ENCODE measurements at regions not wholly inside any gene's neighbourhood (a gene's known extent, or its start where the extent isn't known, plus 50 kb on each side); places are given as distances from the start of the nearest gene placed in this dataset.

DNA sequence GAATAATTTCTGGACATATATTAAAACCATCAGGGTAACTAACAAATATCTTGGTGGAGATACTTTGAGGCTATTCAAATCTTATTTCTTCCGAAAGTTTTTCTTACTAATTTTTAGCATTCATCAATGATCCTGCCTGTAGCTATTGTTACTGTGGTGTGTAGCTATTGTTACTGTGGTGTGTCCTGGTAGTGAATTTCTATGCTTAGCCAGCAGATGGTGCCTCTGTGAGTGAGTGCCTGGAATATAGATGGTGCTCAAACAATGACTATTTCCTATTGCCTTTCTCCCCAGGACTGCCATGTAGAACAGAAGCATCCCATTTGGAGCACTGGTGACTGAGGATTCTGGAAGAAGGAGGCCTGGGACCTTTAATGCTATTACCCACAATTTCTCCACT lies 245.7 kb downstream of the CCSER2 start:
- no peak for TF ChIP-seq BHLHE40 (IDR thresholded peaks at IDR 0.05; ENCODE audit: low read depth, low read length)
- TF ChIP-seq, protein P1, sequence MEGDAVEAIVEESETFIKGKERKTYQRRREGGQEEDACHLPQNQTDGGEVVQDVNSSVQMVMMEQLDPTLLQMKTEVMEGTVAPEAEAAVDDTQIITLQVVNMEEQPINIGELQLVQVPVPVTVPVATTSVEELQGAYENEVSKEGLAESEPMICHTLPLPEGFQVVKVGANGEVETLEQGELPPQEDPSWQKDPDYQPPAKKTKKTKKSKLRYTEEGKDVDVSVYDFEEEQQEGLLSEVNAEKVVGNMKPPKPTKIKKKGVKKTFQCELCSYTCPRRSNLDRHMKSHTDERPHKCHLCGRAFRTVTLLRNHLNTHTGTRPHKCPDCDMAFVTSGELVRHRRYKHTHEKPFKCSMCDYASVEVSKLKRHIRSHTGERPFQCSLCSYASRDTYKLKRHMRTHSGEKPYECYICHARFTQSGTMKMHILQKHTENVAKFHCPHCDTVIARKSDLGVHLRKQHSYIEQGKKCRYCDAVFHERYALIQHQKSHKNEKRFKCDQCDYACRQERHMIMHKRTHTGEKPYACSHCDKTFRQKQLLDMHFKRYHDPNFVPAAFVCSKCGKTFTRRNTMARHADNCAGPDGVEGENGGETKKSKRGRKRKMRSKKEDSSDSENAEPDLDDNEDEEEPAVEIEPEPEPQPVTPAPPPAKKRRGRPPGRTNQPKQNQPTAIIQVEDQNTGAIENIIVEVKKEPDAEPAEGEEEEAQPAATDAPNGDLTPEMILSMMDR (conservative IDR thresholded peaks at IDR 0.05; ENCODE audit: low read depth, low read length): no peak; the same call in 1 of the 2 replicates
- TF ChIP-seq, protein P2, sequence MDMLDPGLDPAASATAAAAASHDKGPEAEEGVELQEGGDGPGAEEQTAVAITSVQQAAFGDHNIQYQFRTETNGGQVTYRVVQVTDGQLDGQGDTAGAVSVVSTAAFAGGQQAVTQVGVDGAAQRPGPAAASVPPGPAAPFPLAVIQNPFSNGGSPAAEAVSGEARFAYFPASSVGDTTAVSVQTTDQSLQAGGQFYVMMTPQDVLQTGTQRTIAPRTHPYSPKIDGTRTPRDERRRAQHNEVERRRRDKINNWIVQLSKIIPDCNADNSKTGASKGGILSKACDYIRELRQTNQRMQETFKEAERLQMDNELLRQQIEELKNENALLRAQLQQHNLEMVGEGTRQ (IDR thresholded peaks at IDR 0.05; ENCODE audit: low read depth, low read length): no peak
- no peak for TF ChIP-seq POLR2A (IDR thresholded peaks at IDR 0.05; ENCODE audit: low read depth, low read length)
- TF ChIP-seq RAD21 (IDR thresholded peaks at IDR 0.05; ENCODE audit: low read length): no peak
- TF ChIP-seq CEBPB (IDR thresholded peaks at IDR 0.05; ENCODE audit: low read depth, low read length): no peak
- TF ChIP-seq ELK1 (IDR thresholded peaks at IDR 0.05; ENCODE audit: borderline replicate concordance, low read depth, low read length): no peak
- no peak for TF ChIP-seq SMC3 (IDR thresholded peaks at IDR 0.05; ENCODE audit: low read depth, low read length)
- no peak for TF ChIP-seq RFX5 (IDR thresholded peaks at IDR 0.05; ENCODE audit: low read depth, low read length)
- no peak for TF ChIP-seq NFE2L2 (IDR thresholded peaks at IDR 0.05; ENCODE audit: low read depth, low read length)
- TF ChIP-seq CHD1 (IDR thresholded peaks at IDR 0.05; ENCODE audit: low read depth, low read length): no peak
- no peak for TF ChIP-seq MXI1 (IDR thresholded peaks at IDR 0.05; ENCODE audit: borderline replicate concordance, low read depth, low read length)
- TF ChIP-seq MAFK (IDR thresholded peaks at IDR 0.05; ENCODE audit: low read depth, low read length): no peak
- no peak for TF ChIP-seq RCOR1 (IDR thresholded peaks at IDR 0.05; ENCODE audit: insufficient replicate concordance, low read length)
